Fibroblast of lung (primary cell): ENCODE measurements at regions not wholly inside any gene's neighbourhood (a gene's known extent, or its start where the extent isn't known, plus 50 kb on each side); places are given as distances from the start of the nearest gene placed in this dataset.

Source experiments
- DNase-seq, 2 donors: peaks; one replicate each; pipeline versions ENCODE4 v3.0.0 to v3.0.0-alpha.2; 2010; ENCODE audit warnings: low read depth in 2 of 2
- H2AFZ ChIP-seq: 2 replicates; pipeline ENCODE4 v1.5.1; 2012; ENCODE audit warnings: low read length, control low read depth, inconsistent platforms
- H3K27ac ChIP-seq: 2 replicates; pipeline ENCODE4 v1.5.1; 2011; ENCODE audit warnings: low read length, control low read depth; ENCODE audit not compliant: insufficient read depth
- H3K27me3 ChIP-seq: 2 replicates; pipeline ENCODE4 v1.5.1; 2011; ENCODE audit warnings: mild to moderate bottlenecking, low read length; ENCODE audit not compliant: control insufficient read depth, insufficient read depth
- H3K36me3 ChIP-seq: 2 replicates; pipeline ENCODE4 v1.5.1; 2011; ENCODE audit warnings: low read length; ENCODE audit not compliant: control insufficient read depth, insufficient read depth
- H3K4me1 ChIP-seq: 2 replicates; pipeline ENCODE4 v1.5.1; 2011; ENCODE audit warnings: low read length; ENCODE audit not compliant: control insufficient read depth, insufficient read depth; ENCODE audit errors: extremely low read depth
- H3K4me2 ChIP-seq: 2 replicates; pipeline ENCODE4 v1.5.1; 2011; ENCODE audit warnings: low read length, control low read depth; ENCODE audit not compliant: insufficient read depth; ENCODE audit errors: extremely low read depth
- H3K4me3 ChIP-seq, 4 experiments: fragments of 200-600 bp in 1 of 4; sonication (generic) in 1 of 4; replicated peaks in 1 of 4; 2 replicates each; pipeline ENCODE4 v1.5.1; 2011 to 2016; ENCODE audit warnings: low read length in 4 of 4, low read depth in 3 of 4, mild to moderate bottlenecking in 3 of 4, control low read depth in 2 of 4, inconsistent platforms in 1 of 4, mixed read lengths in 1 of 4; ENCODE audit not compliant: insufficient read depth in 1 of 4; ENCODE audit errors: control extremely low read depth in 1 of 4
- H3K79me2 ChIP-seq: 2 replicates; pipeline ENCODE4 v1.5.1; 2012; ENCODE audit warnings: mild to moderate bottlenecking, low read length, inconsistent platforms; ENCODE audit not compliant: control insufficient read depth, insufficient read depth
- H3K9ac ChIP-seq: 2 replicates; pipeline ENCODE4 v1.5.1; 2011; ENCODE audit warnings: mild to moderate bottlenecking, low read length, control low read depth; ENCODE audit not compliant: insufficient read depth
- H3K9me3 ChIP-seq: 2 replicates; pipeline ENCODE4 v1.5.1; 2012; ENCODE audit warnings: low read depth, low read length; ENCODE audit not compliant: control insufficient read depth, insufficient read depth
- H4K20me1 ChIP-seq: 2 replicates; pipeline ENCODE4 v1.5.1; 2011; ENCODE audit warnings: low read length; ENCODE audit not compliant: control insufficient read depth, insufficient read depth; ENCODE audit errors: extremely low read depth
- CTCF ChIP-seq, 2 donors: IDR thresholded peaks in 1 of 2; conservative IDR thresholded peaks in 1 of 2; 1 replicate in 1 of 2; 2 replicates in 1 of 2; pipeline ENCODE4 v1.5.1; 2011 to 2012; ENCODE audit warnings: low read length in 2 of 2, control low read depth in 1 of 2, inconsistent platforms in 1 of 2, low read depth in 1 of 2, mild to moderate bottlenecking in 1 of 2
- EZH2 ChIP-seq: IDR thresholded peaks from 2 replicates; pipeline ENCODE4 v1.5.1; 2012; ENCODE audit warnings: low read length, control low read depth, mild to moderate bottlenecking; ENCODE audit errors: missing control alignments

DNA sequence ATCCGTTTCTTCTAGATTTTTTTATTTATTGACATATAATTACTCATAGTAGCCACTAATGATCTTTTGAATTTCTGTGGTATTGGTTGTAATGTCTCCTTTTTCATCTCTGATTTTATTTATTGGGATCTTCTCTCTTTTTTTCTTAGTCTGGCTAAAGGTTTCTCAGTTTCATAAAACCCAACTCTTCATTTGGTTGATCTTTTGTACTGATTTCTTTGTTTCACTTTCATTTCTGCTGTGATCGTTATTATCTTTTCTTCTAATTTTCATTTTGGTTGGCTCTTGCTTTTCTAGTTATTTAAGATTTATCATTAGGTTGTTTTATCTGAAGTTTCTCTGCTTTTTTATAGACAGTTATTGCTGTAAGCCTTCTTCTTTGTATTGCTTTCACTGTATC, 463.6 kb upstream of the CRIM1 start:
- no peaks in the 10 kb centered on the region for H3K36me3 ChIP-seq
- H2AFZ ChIP-seq: no peak overlapping the region
- H3K9me3 ChIP-seq: no peaks in the 10 kb centered on the region
- no peak overlapping the region for H3K4me3 ChIP-seq
- no peak overlapping the region for H3K4me2 ChIP-seq
- H3K79me2 ChIP-seq: no peaks in the 10 kb centered on the region
- no peaks in the 10 kb centered on the region for H4K20me1 ChIP-seq
- H3K27me3 ChIP-seq: no peaks in the 10 kb centered on the region
- no peaks in the 10 kb centered on the region for H3K4me1 ChIP-seq
- TF ChIP-seq EZH2 (no peak), CTCF (conservative IDR thresholded peaks at IDR 0.05 in 1 of 2, IDR thresholded peaks at IDR 0.05 in 1 of 2; ENCODE audit: low read depth in 1 of 2, low read length in 2 of 2) (no peak)
- DNase-seq: no peak
- no peak overlapping the region for H3K27ac ChIP-seq
- no peak overlapping the region for H3K9ac ChIP-seq

- no peak overlapping the region for H3K9ac ChIP-seq
- no peaks in the 10 kb centered on the region for H3K79me2 ChIP-seq
- no peak overlapping the region for H2AFZ ChIP-seq
- no peaks in the 10 kb centered on the region for H3K36me3 ChIP-seq
- no peaks in the 10 kb centered on the region for H4K20me1 ChIP-seq
- no peak overlapping the region for H3K4me3 ChIP-seq
- no peak overlapping the region for H3K27ac ChIP-seq
- TF ChIP-seq CTCF (conservative IDR thresholded peaks at IDR 0.05 in 1 of 2, IDR thresholded peaks at IDR 0.05 in 1 of 2; ENCODE audit: low read depth in 1 of 2, low read length in 2 of 2) (no peak), EZH2 (no peak)
- H3K4me2 ChIP-seq: no peak overlapping the region
- DNase-seq: no peak
- H3K27me3 ChIP-seq: no peaks in the 10 kb centered on the region
- no peaks in the 10 kb centered on the region for H3K4me1 ChIP-seq
- no peaks in the 10 kb centered on the region for H3K9me3 ChIP-seq
Measured at GRCh38 chr2:35891528-35891927, 464.1 kb upstream of the CRIM1 start.

- Histone ChIP-seq H3K36me3 (no peaks in the 10 kb centered on the region), H3K4me3 (no peak overlapping the region), H4K20me1 (no peaks in the 10 kb centered on the region), H3K9ac (no peak overlapping the region), H3K79me2 (no peaks in the 10 kb centered on the region), H3K4me2 (no peak overlapping the region), H3K9me3 (no peaks in the 10 kb centered on the region), H3K27ac (no peak overlapping the region), H2AFZ (no peak overlapping the region), H3K4me1 (no peaks in the 10 kb centered on the region), H3K27me3 (no peaks in the 10 kb centered on the region)
- no peak for TF ChIP-seq EZH2
- DNase-seq: no peak
Measured at GRCh38 chr2:35887146-35887545, 468.4 kb upstream of the CRIM1 start.

- no peak for DNase-seq
Measured at GRCh38 chr2:35873921-35874320, 481.7 kb upstream of the CRIM1 start.

More at GRCh38 chr2:35873921-35874320, 481.7 kb upstream of the CRIM1 start:
- no peak overlapping the region for H3K9ac ChIP-seq
- H3K9me3 ChIP-seq: no peaks in the 10 kb centered on the region
- no peaks in the 10 kb centered on the region for H3K36me3 ChIP-seq
- no peak overlapping the region for H3K4me2 ChIP-seq
- no peak overlapping the region for H2AFZ ChIP-seq
- no peaks in the 10 kb centered on the region for H3K79me2 ChIP-seq
- H3K4me1 ChIP-seq: no peaks in the 10 kb centered on the region
- no peaks in the 10 kb centered on the region for H3K27me3 ChIP-seq
- TF ChIP-seq EZH2: no peak
- TF ChIP-seq CTCF (conservative IDR thresholded peaks at IDR 0.05 in 1 of 2, IDR thresholded peaks at IDR 0.05 in 1 of 2; ENCODE audit: low read depth in 1 of 2, low read length in 2 of 2): no peak
- H3K27ac ChIP-seq: no peak overlapping the region
- no peaks in the 10 kb centered on the region for H4K20me1 ChIP-seq
- no peak overlapping the region for H3K4me3 ChIP-seq
